ENCODE measurements at regions not wholly inside any gene's neighbourhood (a gene's known extent, or its start where the extent isn't known, plus 50 kb on each side); places are given as distances from the start of the nearest gene placed in this dataset.

- no peaks in the 10 kb centered on the region for H3K36me3 ChIP-seq (ENCODE audit: control insufficient read depth, insufficient read depth, low read length, severe bottlenecking)
- no peaks in the 10 kb centered on the region for H3K4me1 ChIP-seq (ENCODE audit: control insufficient read depth, insufficient read depth, low read length)
- H3K9ac ChIP-seq (ENCODE audit: low read length): no peak overlapping the region
- no peak overlapping the region for H3K4me3 ChIP-seq (ENCODE audit: low read length)
- DNase-seq (ENCODE audit: low read depth): no peak
- no peaks in the 10 kb centered on the region for H3K27me3 ChIP-seq (replicated peaks; ENCODE audit: control insufficient read depth, insufficient read depth, low read length)
- H3K9me3 ChIP-seq (ENCODE audit: control insufficient read depth, low read length): no peaks in the 10 kb centered on the region
These were observed 288.8 kb downstream of the HAPSTR1 start for GRCh38 chr16:9380221-9380620.

DNA sequence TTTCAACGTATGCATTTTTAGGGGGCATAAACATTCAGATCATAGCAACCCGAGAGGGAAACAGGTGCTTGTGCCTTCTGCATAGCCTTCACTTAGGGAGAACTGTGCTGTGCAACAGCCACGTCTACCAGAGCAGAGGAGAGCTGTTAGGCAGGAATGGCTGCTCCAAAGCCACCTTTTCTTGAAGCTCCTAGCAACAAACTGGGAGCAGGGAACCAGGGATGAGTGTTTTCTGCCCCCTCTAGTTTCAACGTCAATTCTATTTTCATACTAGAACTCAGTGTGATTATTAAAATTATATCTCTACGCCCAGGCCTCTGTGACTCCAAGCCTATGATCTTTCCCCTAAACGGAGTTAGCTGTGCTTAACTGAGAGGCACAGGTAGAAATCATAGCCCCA lies 290.0 kb downstream of the HAPSTR1 start:
- Histone ChIP-seq H3K9me3 (ENCODE audit: control insufficient read depth, low read length) (no peaks in the 10 kb centered on the region), H3K4me3 (ENCODE audit: low read length) (no peak overlapping the region), H3K9ac (ENCODE audit: low read length) (no peak overlapping the region), H3K27me3 (replicated peaks; ENCODE audit: control insufficient read depth, insufficient read depth, low read length) (no peaks in the 10 kb centered on the region), H3K4me1 (ENCODE audit: control insufficient read depth, insufficient read depth, low read length) (no peaks in the 10 kb centered on the region), H3K36me3 (ENCODE audit: control insufficient read depth, insufficient read depth, low read length, severe bottlenecking) (no peaks in the 10 kb centered on the region)
- DNase-seq (ENCODE audit: low read depth): no peak

DNA sequence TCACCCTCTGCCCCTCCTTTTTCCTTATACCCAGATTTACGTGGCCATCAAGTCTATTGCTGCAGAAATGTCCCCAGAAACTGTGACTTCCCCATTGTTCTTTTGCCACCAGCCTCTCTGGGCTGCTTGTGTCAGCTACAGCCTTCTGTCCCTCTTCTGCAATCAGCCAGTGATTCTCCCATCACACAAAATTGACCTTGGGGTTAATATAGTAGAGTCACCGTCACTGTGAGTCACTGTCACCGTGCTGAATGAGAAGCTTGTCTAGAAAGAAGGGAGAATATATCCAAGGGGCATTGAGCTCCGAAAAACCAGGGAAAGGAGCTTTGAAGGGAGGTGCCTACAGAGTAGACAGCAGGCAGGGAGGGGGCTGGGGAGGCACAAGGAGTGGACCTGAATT lies 290.5 kb downstream of the HAPSTR1 start:
- no peak for DNase-seq (ENCODE audit: low read depth)
- Histone ChIP-seq H3K27me3 (replicated peaks; ENCODE audit: control insufficient read depth, insufficient read depth, low read length) (no peaks in the 10 kb centered on the region), H3K36me3 (ENCODE audit: control insufficient read depth, insufficient read depth, low read length, severe bottlenecking) (no peaks in the 10 kb centered on the region), H3K4me1 (ENCODE audit: control insufficient read depth, insufficient read depth, low read length) (no peaks in the 10 kb centered on the region), H3K4me3 (ENCODE audit: low read length) (no peak overlapping the region), H3K9ac (ENCODE audit: low read length) (no peak overlapping the region), H3K9me3 (ENCODE audit: control insufficient read depth, low read length) (no peaks in the 10 kb centered on the region)

DNA sequence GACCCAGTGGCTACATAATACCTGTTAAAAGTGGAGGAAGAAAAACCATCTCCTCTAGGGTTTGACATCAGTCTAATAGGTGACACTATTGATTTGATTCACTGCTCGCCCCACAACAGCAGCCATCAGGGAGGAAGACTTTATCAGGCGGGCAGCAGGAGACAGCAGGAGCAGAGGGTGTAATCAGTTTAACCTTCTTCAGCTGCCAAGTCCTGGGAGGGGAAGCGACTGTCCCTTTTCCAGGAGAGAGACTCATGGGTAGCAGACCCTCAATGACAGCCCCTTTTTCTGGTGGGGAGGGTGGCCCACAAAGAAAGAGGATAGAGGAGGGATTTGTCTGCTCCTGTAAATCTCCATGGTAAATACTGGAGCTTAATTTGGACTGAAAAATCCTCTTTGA lies 291.8 kb downstream of the HAPSTR1 start:
- Histone ChIP-seq H3K9ac (ENCODE audit: low read length) (no peak overlapping the region), H3K4me1 (ENCODE audit: control insufficient read depth, insufficient read depth, low read length) (no peaks in the 10 kb centered on the region), H3K9me3 (ENCODE audit: control insufficient read depth, low read length) (no peaks in the 10 kb centered on the region), H3K27me3 (replicated peaks; ENCODE audit: control insufficient read depth, insufficient read depth, low read length) (no peaks in the 10 kb centered on the region), H3K4me3 (ENCODE audit: low read length) (no peak overlapping the region), H3K36me3 (ENCODE audit: control insufficient read depth, insufficient read depth, low read length, severe bottlenecking) (no peaks in the 10 kb centered on the region)
- no peak for DNase-seq (ENCODE audit: low read depth)

GRCh38 chr16:9384141-9384540 lies 292.7 kb downstream of the HAPSTR1 start:
- H3K4me1 ChIP-seq (ENCODE audit: control insufficient read depth, insufficient read depth, low read length): no peaks in the 10 kb centered on the region
- H3K9me3 ChIP-seq (ENCODE audit: control insufficient read depth, low read length): no peaks in the 10 kb centered on the region
- no peak overlapping the region for H3K4me3 ChIP-seq (ENCODE audit: low read length)

GRCh38 chr16:9389543-9390207 lies 298.2 kb downstream of the HAPSTR1 start:
- DNase-seq (ENCODE audit: low read depth): no peak
- Histone ChIP-seq H3K36me3 (ENCODE audit: control insufficient read depth, insufficient read depth, low read length, severe bottlenecking) (no peaks in the 10 kb centered on the region), H3K4me3 (ENCODE audit: low read length) (no peak overlapping the region), H3K9ac (ENCODE audit: low read length) (no peak overlapping the region), H3K4me1 (ENCODE audit: control insufficient read depth, insufficient read depth, low read length) (no peaks in the 10 kb centered on the region), H3K27me3 (replicated peaks; ENCODE audit: control insufficient read depth, insufficient read depth, low read length) (no peaks in the 10 kb centered on the region), H3K9me3 (ENCODE audit: control insufficient read depth, low read length) (no peaks in the 10 kb centered on the region)

More at GRCh38 chr16:9384141-9384540, 292.7 kb downstream of the HAPSTR1 start:
- no peaks in the 10 kb centered on the region for H3K36me3 ChIP-seq (ENCODE audit: control insufficient read depth, insufficient read depth, low read length, severe bottlenecking)
- DNase-seq (ENCODE audit: low read depth): no peak
- no peaks in the 10 kb centered on the region for H3K27me3 ChIP-seq (replicated peaks; ENCODE audit: control insufficient read depth, insufficient read depth, low read length)
- no peak overlapping the region for H3K9ac ChIP-seq (ENCODE audit: low read length)

- Histone ChIP-seq H3K27me3 (replicated peaks; ENCODE audit: control insufficient read depth, insufficient read depth, low read length) (no peaks in the 10 kb centered on the region), H3K9ac (ENCODE audit: low read length) (no peak overlapping the region), H3K36me3 (ENCODE audit: control insufficient read depth, insufficient read depth, low read length, severe bottlenecking) (no peaks in the 10 kb centered on the region), H3K9me3 (ENCODE audit: control insufficient read depth, low read length) (no peaks in the 10 kb centered on the region), H3K4me3 (ENCODE audit: low read length) (no peak overlapping the region), H3K4me1 (ENCODE audit: control insufficient read depth, insufficient read depth, low read length) (no peaks in the 10 kb centered on the region)
- DNase-seq (ENCODE audit: low read depth): no peak
These were observed 301.5 kb downstream of the HAPSTR1 start for GRCh38 chr16:9392956-9393355.

DNA sequence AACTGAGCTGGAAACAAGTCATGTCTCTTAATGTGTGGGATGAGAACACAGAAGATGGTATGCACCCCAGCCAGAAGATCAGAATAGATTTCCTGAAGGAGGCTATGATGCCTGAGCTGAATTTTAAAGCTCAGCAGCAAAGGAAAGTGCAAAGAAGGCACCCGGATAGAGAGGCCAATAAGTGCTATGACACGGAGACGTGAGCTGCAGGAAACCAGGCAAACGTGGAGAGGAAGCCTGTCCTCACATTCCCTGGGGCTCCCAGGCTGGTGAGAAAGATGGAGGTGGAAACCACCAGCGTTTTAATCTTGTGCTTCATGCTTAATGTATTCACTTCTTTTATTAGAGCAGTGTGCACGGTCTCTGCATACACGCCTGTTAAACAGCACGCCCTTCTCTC lies 302.1 kb downstream of the HAPSTR1 start:
- no peak for DNase-seq (ENCODE audit: low read depth)
- no peaks in the 10 kb centered on the region for H3K4me1 ChIP-seq (ENCODE audit: control insufficient read depth, insufficient read depth, low read length)
- H3K9ac ChIP-seq (ENCODE audit: low read length): no peak overlapping the region
- H3K36me3 ChIP-seq (ENCODE audit: control insufficient read depth, insufficient read depth, low read length, severe bottlenecking): no peaks in the 10 kb centered on the region
- H3K27me3 ChIP-seq (replicated peaks; ENCODE audit: control insufficient read depth, insufficient read depth, low read length): no peaks in the 10 kb centered on the region
- H3K9me3 ChIP-seq (ENCODE audit: control insufficient read depth, low read length): no peaks in the 10 kb centered on the region
- no peak overlapping the region for H3K4me3 ChIP-seq (ENCODE audit: low read length)

- Histone ChIP-seq H3K9me3 (ENCODE audit: control insufficient read depth, low read length) (no peaks in the 10 kb centered on the region), H3K36me3 (ENCODE audit: control insufficient read depth, insufficient read depth, low read length, severe bottlenecking) (no peaks in the 10 kb centered on the region), H3K4me3 (ENCODE audit: low read length) (no peak overlapping the region), H3K9ac (ENCODE audit: low read length) (no peak overlapping the region), H3K4me1 (ENCODE audit: control insufficient read depth, insufficient read depth, low read length) (no peaks in the 10 kb centered on the region), H3K27me3 (replicated peaks; ENCODE audit: control insufficient read depth, insufficient read depth, low read length) (no peaks in the 10 kb centered on the region)
- DNase-seq (ENCODE audit: low read depth): no peak
These were observed 304.5 kb downstream of the HAPSTR1 start for GRCh38 chr16:9395958-9396359.

- Histone ChIP-seq H3K9me3 (ENCODE audit: control insufficient read depth, low read length) (no peaks in the 10 kb centered on the region), H3K27me3 (replicated peaks; ENCODE audit: control insufficient read depth, insufficient read depth, low read length) (no peaks in the 10 kb centered on the region), H3K4me3 (ENCODE audit: low read length) (no peak overlapping the region), H3K4me1 (ENCODE audit: control insufficient read depth, insufficient read depth, low read length) (no peaks in the 10 kb centered on the region), H3K36me3 (ENCODE audit: control insufficient read depth, insufficient read depth, low read length, severe bottlenecking) (no peaks in the 10 kb centered on the region), H3K9ac (ENCODE audit: low read length) (no peak overlapping the region)
- no peak for DNase-seq (ENCODE audit: low read depth)
These were observed 308.1 kb downstream of the HAPSTR1 start for GRCh38 chr16:9399573-9399972.

DNA sequence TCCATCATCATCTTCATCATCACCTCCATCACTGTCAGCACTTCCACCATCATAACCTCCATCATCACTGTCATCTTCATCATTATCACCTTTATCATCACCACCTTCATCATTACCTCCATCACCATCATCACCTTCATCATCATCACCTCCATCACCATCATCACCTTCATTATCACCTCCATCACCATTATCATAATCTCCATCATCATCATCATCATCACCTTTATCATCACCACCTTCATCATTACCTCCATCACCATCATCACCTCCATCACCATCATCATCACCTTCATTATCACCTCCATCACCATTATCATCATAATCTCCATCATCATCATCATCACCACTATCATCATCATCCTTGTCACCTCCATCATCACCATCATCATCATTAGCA lies 309.7 kb downstream of the HAPSTR1 start:
- Histone ChIP-seq H3K9ac (ENCODE audit: low read length) (no peak overlapping the region), H3K27me3 (replicated peaks; ENCODE audit: control insufficient read depth, insufficient read depth, low read length) (no peaks in the 10 kb centered on the region), H3K4me3 (ENCODE audit: low read length) (no peak overlapping the region), H3K4me1 (ENCODE audit: control insufficient read depth, insufficient read depth, low read length) (no peaks in the 10 kb centered on the region), H3K9me3 (ENCODE audit: control insufficient read depth, low read length) (no peaks in the 10 kb centered on the region), H3K36me3 (ENCODE audit: control insufficient read depth, insufficient read depth, low read length, severe bottlenecking) (no peaks in the 10 kb centered on the region)
- DNase-seq (ENCODE audit: low read depth): no peak

- no peaks in the 10 kb centered on the region for H3K27me3 ChIP-seq (replicated peaks; ENCODE audit: control insufficient read depth, insufficient read depth, low read length)
- H3K9me3 ChIP-seq (ENCODE audit: control insufficient read depth, low read length): peaks cover 6% of the 10 kb centered on the region
- no peak overlapping the region for H3K9ac ChIP-seq (ENCODE audit: low read length)
- H3K4me1 ChIP-seq (ENCODE audit: control insufficient read depth, insufficient read depth, low read length): no peaks in the 10 kb centered on the region
- H3K36me3 ChIP-seq (ENCODE audit: control insufficient read depth, insufficient read depth, low read length, severe bottlenecking): no peaks in the 10 kb centered on the region
- H3K4me3 ChIP-seq (ENCODE audit: low read length): no peak overlapping the region
- no peak for DNase-seq (ENCODE audit: low read depth)
These were observed 310.9 kb downstream of the HAPSTR1 start for GRCh38 chr16:9402293-9402860.

Measured in adipocyte (in vitro differentiated cells).